GM18502 (cell line): ENCODE measurements at regions not wholly inside any gene's neighbourhood (a gene's known extent, or its start where the extent isn't known, plus 50 kb on each side); places are given as distances from the start of the nearest gene placed in this dataset.
"Not testable (repeated sequence)": the region's sequence is repeated elsewhere in the genome, so short reads cannot be mapped to it uniquely, and the experiment has no call there.

Experiments
- ATAC-seq: cut with Tn5 transposase; IDR thresholded peaks from one replicate; pipeline ENCODE4 v1.9.1; 2021; ENCODE audit warnings: mild to moderate bottlenecking; ENCODE audit not compliant: unreplicated experiment, poor library complexity

DNA sequence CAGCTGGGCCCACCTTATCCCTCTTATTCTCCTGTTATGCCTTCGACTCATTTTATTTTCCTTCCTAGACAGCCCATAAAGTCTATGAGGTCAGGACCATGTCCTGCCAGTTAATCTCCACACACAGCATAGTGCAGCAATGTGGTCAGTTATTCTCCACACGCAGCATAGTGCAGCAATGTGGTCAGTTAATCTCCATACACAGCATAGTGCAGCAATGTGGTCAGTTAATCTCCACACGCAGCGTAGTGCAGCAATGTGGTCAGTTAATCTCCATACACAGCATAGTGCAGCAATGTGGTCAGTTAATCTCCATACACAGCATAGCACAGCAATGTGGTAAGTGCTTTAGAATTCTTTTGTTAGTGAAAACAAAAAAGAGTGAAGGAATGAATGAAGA, 77.8 kb downstream of the TEX36 start:
- ATAC-seq = no peak

DNA sequence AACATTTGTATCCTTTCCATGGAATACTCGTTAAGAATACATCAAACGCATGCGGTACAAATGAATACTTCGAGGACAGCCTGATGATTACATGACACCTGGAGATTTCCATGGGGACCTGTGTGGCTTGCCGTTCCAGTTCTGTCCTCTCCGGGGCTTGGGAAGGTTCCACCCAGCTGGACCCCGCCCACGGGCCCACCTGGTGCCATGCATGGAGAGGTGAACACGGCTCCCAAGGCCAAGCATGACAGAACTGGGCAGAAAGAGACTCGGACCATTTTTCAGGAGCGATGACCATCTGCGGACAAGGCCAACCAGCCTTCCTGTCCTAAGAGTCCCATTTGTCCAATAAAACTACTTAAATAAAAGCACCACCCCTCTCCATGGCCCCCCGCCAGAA, 80.1 kb downstream of the TEX36 start:
- ATAC-seq = no peak

DNA sequence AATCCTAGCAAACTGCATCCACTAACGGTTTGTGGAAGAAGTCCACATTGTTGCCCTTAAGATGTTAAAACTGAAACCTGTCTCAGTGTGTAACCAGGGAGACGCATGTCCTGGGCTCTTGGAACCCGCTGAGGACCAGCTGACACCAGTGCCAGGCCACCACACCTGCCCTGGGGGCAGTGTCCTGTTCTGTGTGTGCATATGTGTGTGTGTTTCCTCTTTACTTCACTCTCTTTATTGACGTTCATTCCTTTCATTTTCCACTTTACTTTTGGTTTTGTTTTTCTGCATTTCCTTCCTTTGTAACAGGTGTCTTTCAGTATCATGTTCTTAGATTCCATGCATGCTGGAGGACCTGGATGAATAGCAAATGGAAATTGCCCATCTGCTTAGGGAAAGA, 83.8 kb downstream of the TEX36 start:
- ATAC-seq = no peak

DNA sequence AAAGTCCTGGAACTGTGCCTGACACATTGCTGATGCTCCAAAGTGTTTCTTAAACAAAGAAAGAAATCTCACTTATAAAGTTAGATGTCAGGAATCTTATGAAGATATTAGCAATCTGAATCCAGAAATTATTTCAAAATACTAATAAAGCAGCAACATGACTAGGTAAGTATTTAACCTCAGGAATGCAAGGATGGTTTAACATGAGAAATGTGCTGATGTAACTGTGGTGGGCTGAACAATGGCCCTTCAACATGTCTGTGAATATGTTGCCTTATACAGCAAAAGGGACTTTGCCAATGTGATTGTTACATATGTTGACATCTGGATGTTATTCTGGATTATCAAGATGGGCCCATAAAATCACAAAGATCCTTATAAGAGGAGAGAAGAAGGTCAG, 87.1 kb downstream of the TEX36 start:
- ATAC-seq = no peak

DNA sequence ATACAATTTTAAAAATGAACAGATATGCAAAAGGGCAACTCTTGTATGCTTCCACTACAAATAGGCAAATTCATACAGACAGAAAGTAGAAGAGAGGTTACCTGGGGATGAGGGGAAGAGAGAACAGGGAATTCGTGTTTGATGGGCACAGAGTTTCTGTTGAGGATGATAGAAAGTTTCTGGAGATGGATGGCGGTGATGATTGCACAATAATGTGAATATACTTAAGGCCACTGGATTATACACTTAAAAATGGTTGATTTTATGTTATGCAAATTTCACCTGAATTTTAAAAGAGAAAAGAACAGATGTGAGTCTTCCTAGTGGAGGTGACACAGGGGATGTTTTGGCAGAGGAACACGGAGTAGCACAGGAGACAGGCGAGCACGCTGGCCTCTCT, 89.3 kb downstream of the TEX36 start:
- ATAC-seq = no peak

DNA sequence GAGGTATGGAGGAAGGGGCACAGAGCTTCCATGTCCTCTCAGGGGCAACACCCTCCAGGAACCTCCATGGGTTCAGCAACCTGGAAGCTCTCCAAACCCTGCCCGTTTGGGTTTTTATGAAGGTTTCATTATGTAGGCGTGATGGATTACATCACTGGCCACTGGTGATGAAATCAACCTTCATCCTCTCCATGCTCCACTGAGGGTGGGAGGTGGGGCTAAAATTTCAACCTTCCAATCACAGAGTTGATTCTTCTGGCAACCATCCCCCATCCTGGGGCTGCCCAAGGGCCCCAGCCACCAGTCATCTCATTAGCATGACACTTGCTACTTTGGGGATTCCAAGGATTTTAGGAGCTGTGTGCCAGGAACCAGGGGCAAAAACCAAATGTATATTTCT, 90.1 kb downstream of the TEX36 start:
- ATAC-seq = no peak

DNA sequence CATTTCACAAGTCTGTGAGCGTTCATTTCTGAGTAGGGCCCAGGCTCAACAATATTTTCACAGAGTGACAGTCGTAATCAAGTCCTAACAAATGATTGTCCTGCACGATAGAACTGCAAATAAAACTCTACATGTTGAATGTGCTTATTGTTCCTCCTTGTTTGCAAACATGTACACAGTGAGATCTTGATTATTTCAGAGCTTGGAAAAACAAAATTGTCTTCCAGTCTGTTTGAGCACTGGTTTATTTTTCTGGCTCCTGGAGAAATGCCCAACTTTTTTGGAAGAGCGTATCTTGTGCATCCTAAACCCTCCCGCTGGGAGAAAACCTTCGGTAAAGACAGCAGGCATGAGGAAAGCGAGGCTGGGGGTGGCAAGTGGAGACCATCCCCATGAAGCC, 91.1 kb downstream of the TEX36 start:
- no peak for ATAC-seq

DNA sequence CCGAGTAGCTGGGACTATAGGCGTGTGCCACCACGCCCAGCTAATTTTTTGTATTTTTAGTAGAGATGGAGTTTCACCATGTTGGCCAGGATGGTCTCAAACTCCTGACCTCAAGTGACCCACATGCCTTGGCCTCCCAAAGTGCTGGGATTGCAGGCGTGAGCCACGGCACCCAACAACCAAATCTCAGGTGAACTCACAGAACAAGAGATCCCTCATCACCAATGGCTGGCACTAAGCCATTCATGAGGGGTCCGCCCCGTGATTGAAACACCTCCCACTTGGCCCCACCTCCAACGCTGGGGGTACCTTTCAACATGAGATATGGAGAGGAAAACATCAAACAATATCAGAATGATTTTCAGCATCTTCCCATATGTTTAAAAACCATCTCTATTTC, 94.2 kb downstream of the TEX36 start:
- not testable (repeated sequence) for ATAC-seq

DNA sequence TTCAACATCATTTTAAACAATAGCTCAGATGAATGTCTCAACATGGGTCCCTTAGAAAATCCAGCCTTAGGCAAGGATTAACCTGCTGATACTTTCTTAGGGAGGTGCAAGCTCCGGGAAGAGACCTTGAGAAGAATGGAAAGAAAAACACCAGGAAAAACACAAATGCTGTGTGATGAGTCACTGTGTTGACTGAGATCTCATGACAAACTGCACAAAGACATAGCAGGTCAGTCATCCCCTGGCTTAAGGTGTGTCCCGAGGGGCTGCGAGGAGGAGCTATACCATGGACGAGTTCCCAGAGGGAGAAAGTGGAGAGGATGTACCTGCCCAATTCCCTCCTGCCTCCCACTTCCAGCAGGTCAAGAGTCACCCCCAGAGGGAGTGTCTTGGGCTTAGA, 98.0 kb downstream of the TEX36 start:
- no peak for ATAC-seq

DNA sequence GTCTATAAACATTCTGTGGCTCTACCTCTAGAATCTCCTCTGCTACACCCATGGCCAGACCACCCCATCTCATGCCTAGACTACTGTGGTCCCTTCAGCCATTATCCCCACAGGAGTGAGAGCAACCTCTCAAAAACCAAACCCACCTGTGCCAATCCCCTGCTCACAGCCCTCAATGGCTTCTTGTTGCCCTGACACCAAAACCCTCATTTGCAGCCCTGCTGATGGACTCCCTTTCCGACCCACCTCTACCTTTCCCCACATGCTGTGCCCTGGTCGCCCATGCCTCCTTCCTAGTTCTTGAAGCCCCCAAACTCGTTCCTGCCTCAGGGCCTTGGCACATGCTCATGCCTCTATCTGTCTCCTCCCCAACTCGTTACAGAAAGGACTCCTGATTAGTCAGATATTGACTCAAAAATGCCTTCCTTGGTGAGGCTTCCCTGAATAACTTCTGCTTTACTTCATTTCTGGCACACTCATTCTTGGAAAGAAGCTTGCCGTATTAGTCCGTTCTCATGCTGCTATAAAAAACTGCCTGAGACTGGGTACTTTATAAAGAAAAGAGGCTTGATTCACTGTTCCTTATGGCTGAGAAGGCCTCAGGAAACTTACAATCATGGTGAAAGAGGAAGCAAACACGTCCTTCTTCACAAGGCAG, 104.2 kb downstream of the TEX36 start:
- no peak for ATAC-seq

DNA sequence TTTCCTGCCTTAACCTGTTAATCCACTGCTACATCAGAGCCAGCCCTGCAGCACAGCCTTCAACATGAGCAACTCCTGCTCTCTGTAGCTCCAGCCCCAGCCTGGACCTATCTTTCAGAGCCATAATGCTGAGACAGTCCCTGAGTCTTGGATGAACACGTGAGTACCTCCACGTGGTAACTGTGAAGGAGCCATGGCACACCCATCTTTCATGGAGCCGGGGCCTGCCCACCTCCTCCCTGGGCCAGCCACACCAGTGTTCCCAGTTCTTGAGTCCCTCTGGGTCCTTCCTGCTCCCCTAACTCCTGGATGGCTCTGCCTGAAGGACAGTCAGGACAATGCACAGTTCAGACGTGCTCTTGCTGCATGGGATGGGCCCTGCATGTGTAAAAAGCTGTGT, 107.1 kb downstream of the TEX36 start:
- ATAC-seq = no peak

DNA sequence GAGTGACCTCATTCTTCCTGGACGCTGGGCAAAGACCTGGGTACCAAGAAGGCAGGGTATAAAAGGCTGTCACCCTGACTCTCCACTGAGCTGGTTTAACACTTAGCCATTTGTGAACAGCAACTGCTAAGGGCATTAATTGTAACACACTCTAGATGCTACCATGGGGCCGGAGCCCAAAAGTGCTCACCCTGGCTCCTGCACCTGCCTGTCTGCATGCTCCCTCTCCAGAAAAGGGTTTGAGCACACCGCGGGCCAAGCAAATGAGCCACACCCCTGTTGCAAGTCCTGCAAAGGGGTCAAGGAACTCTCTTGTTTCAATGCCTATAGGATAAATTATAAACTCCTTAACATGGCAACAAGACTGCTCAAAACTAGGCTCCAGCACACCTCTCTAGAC, 114.8 kb downstream of the TEX36 start:
- ATAC-seq = no peak

DNA sequence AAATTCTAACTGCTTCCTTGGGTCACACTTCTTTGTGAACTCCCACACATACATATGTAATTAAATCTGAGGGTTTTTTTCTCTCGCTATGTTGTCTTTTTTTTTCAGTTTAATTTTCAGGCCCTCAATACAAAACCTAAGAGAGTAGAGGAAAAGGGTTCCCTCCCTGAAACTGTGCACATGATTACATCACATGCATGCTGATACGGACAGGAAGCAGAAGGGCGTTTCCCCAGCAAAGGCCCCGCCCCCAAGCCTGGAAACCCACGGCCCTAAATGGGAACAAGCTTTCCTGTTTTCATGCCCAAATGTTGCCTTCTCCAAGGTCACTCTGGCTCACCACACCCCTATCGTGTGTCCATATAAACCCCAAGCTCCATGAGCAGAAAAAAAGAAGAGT, 115.4 kb downstream of the TEX36 start:
- ATAC-seq = no peak

DNA sequence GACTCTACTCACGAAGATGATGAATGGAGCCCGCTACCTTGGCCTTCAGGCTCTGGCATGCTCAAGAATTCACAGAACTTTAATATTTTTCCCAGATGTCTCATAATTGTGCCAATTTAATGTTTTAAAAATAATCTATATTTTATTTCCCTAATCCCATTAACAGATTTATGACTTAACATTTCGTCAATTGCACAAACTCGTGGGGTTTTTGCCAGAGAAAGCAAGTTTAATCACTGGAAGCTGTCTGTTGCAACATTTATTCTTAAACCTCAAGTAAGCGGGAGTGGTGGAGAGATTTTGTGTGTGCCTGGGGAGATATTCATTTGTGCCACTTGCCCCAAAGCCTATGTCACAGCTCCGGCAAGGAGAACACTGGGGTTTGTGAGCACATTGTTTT, 117.9 kb downstream of the TEX36 start:
- no peak for ATAC-seq

DNA sequence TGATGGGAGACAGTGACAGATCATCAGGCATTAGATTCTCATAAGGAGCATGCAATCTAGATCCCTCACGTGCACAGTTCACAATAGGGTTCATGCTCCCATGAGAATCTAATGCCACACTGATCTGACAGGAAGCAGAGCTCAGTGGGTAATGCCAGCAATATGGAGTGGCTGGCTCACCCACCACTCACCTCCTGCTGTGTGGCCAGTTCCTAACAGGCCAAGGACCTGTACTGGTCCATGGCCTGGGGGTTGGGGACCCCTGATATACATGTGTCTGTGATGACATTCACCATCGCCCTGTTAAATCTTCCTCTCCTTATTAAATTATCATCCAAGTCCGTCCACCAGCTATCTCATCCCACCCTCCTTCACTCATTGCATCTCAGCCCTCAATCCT, 118.4 kb downstream of the TEX36 start:
- ATAC-seq = no peak

DNA sequence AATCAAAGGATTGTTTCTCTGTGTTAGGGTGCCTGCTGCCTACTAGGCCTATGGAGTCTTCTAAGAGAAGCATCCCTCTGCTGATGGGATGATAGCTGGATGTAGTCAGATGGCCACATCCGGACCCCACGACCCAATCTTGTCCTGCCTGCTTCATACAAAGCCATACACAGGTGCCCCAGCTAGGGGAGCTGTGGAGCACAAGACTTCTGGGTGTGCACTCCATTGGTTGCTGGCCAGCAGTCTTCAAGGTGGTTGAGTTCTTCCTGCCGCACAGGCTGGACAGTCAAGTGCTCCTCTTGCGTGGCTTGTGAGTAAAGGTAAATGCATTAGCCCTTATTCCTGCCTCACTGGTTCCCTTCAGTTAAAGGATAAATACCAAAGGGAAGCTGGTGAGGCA, 120.2 kb downstream of the TEX36 start:
- ATAC-seq = no peak

DNA sequence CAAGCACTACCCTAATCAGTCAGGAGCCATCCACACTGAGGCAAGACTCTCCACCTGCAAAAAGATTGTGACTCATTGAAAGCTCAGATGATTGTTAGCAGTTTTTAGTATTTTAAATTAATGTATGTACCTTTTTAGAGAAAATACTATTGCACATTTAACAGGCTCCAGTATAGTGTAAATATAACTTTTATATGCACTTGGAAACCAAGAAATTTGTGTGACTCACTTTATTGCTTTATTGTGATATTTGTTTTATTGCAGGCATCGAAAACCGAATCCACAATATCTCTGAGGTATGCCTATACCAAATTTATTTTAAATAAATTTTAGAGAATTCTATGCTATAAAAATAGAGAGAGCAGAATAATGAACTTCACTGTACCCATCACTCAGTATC, 122.0 kb downstream of the TEX36 start:
- ATAC-seq = no peak

DNA sequence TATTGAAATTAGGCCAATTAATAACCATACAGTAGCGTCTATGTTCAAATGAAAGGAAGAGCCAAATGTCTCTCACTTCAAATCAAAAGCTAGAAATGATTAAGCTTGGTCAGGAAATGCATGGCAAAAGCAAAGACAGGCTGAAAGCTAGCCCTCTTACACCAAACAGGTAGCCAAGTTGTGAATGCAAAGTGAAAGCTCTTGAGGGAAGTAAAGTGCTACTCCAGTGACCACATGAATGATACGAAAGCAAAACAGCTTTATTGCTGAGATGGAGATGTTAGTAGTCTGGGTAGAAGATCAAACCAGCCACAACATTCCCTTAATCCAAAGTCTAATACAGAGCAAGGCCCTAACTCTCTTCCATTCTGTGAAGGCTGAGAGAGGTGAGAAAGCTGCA, 123.8 kb downstream of the TEX36 start:
- ATAC-seq = peak; percentile 92

DNA sequence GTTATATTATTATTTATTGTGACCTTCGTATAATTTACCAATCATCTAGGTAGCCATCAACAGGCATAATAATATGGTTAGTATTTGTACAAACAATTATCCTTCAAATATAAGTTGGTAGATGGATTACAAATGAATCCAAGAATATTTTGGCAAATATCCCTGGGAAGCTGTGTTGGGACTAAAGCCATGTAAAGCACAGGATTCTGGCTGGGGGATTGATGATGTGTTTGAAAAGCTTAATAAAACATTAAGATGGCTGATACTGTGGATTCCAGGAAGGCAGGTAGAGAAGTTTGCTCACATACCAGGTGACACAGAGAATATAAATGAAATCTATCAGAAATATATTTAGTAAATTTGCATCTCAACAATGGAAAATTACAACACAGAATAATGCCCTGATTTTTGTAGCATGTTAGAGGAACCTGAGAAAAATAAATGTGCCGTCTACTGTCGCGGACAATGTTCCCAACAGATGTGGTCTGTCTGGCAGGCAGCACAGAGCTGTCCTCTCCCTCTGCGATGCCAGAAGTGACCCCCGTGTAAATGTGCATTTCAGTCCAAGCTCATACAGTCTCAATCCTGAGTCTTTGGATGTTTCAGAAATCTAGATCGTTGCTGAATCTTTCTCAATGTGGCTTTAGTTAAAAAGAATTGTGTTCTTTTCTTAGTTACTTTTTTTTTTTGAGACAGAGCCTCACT, 125.0 kb downstream of the TEX36 start:
- ATAC-seq = no peak

DNA sequence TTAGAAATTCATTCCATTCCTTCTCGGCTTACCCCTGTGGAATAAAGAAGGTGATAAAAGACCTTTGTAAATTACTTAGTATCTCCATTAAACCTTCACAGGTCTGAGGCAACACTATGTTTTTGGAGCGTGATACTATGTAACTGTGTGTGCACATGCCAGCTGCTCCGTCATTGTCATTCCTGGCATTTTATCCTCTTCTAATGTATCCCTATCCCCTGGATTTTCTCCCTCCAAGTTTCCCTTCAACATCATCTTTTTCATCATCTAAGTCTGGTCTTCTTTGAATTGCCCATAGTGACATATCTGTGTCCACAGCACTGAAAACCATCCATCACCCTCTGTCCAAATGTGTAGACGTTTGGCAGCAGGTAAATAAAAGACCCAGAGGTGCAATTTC, 125.7 kb downstream of the TEX36 start:
- ATAC-seq = no peak

DNA sequence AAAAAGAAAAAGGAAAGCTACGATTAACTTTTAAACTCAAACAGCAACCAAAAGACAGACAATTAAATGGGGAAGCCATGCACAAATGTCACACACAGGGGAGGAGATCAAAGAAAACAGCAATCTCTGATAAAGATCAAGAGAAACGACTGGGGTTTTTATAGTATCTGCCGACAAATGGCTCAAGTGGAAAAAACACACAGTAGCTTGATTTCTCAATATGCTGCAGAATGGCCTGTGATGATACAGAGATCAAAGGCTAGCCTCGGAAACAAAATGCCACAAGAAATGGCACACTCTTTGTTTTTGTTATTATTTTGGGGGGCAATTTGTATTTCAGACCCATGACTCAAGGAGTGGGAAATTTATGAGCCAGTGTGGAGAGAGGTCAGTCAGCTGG, 126.1 kb downstream of the TEX36 start:
- ATAC-seq = no peak

DNA sequence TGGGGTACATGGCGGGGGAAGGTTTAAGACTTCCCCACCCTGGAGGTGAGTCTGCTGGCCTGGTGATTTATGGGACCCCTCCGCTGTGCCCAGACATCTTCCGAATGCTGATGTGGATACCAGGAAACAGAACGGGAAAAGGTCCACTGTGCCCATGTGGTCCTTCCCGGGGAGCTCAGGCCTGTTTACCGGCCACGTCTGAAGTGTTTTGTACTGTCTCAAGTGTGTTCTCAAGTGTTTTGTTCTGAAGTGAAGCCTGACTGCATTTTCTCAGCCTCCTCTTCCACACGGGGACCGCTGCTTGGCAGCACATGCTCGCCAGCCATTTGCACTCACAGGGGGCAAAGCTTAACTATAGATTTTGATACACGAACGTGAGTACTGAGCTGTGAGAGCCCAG, 127.2 kb downstream of the TEX36 start:
- ATAC-seq = no peak
